HG02852 (cell line): ENCODE measurements at regions not wholly inside any gene's neighbourhood (a gene's known extent, or its start where the extent isn't known, plus 50 kb on each side); places are given as distances from the start of the nearest gene placed in this dataset.

Experiments used
- ATAC-seq: cut with Tn5 transposase; IDR thresholded peaks from one replicate; pipeline ENCODE4 v1.9.1; 2021; ENCODE audit warnings: mild to moderate bottlenecking, moderate library complexity; ENCODE audit not compliant: unreplicated experiment

- no peak for ATAC-seq
Measured at GRCh38 chr1:191913260-191913977, 244.8 kb upstream of the RGS18 start.

DNA sequence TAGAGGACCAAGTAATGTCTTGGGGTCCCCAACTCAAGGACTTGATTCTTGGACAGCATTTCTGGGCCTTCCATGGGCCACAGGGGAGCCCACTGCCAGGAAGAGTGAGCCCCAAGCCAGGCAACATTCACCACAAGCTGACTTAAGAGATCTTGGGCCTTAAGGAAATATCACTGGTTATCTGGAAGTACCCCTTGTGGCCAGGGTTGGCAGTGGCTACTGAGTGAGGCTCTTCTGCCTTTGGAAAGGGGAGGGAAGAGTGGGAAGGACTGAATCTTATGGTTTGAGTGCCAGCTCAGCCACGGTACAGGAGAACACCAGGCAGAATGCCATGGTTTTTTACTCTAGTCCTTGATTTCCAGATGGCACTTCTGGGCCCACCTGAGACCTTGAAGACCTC lies 228.9 kb upstream of the RGS18 start:
- ATAC-seq: no peak

GRCh38 chr1:191943684-191944083 lies 214.6 kb upstream of the RGS18 start:
- ATAC-seq: no peak

- ATAC-seq: no peak
Measured at GRCh38 chr1:191953526-191953925, 204.7 kb upstream of the RGS18 start.

- no peak for ATAC-seq
Measured at GRCh38 chr1:191959856-191960255, 198.4 kb upstream of the RGS18 start.

- no peak for ATAC-seq
Measured at GRCh38 chr1:191963286-191963685, 195.0 kb upstream of the RGS18 start.

DNA sequence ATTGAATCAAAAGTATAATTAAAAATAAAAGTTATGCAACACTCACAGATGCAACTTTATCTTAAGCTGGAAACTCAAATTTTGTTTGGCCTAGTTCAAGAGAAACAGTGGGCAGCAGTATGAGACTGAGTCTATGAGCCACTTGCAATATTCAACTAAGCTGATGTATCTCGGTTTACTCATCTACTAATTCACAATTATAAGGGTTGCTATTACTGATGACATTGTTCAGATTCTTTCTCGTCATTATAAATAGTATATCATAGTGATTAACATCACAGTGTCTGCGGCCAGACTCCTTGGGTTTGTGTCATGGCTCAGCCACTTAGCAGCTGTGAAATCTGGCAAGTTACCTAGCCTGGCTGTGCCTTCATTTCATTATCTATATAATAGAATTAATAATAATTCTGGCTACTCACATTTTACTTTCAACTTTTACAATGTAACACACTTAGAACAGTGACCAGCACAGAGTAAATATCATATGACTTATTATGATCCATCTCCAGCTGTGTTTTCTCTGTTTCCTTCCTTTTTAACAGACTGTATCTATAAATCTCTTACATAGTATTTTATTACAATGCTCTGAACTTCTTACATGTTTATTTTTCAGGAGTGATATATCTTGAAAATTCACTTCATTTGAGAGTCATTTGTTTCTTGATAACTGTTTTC lies 194.3 kb upstream of the RGS18 start:
- ATAC-seq: no peak

DNA sequence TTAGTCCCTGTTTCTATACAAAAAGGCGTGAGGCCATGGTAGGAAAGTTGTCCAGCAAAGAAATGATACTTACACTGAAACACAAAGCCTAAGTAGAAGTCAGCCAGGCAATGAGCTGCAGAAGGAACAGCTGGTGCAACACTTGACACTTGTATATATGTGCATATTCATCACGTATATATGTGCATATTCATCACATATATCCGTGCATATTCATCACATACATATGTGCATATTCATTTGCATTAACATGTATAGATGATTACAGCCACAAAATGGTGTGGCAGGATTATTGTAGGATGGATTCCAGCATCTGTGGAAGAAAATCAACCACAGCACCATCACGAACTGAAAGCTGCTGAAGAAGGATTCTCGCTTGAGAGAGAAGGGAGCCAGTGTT lies 189.0 kb upstream of the RGS18 start:
- no peak for ATAC-seq

DNA sequence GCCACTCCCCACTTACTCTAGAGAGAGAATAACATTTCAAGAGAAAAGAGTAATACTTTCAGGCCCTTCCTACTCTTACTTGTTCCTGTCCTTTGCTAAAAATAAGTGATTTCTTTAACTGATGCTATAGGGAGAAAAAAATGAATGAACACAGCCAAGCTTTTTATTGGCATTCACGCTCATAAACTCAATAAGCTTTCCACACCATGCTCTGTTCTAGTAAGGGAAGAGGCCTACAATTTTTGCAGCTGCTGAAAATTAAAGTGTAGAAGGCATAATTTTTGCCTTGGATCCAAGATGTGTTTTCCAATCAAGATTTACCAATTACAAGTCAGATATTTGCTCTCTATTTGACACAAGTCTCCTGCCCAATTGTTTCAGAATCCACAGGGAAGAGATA lies 188.1 kb upstream of the RGS18 start:
- ATAC-seq: no peak

GRCh38 chr1:191971447-191971846 lies 186.8 kb upstream of the RGS18 start:
- no peak for ATAC-seq

GRCh38 chr1:191974004-191974403 lies 184.3 kb upstream of the RGS18 start:
- ATAC-seq: no peak

DNA sequence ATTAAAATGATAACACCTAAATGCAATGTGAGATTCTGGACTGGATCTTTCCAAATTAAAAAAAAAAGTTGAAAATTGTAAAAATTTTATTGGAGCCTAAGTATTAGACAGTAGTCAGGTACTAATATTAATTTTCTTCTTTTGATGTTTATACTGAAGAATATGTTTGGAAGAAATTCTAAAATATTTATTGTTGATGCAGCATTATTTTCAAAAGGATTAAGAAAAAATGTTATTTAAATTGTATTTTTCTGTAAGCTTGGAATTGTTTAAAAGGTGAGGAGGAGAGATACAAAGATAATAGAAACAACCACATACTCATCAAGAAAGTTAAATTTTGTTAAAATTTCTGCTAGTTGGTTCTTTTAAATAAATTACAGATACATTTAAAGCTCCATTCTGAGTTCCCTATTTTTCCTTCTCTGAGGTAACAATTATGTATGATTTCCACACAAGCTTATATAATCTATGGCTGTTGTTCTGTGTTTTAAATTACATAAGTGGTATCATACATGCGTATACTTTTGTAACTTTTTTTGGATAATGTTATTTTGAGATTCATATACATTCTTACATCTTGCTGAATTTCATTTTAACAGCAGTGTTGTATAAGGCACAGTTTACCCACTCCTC lies 180.3 kb upstream of the RGS18 start:
- no peak for ATAC-seq

- no peak for ATAC-seq
Measured at GRCh38 chr1:191984856-191985255, 173.4 kb upstream of the RGS18 start.

DNA sequence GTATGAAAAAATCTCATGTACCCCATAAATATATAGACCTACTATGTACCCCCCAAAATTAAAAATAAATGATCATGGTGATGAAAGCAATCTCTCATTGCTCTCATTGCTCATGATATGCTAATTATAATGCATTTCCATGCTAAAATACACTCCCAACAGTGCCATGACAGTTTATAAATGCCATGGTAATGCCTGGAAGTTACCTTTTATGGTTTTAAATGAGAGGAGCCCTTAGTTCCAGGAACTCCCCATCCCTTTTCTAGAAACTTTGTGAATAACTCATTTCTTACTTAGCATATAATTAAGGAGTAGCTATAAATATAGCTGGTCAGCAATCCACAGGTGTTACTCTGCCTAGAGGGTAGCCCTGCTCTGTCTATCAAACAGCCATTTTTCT lies 166.1 kb upstream of the RGS18 start:
- ATAC-seq: no peak

- no peak for ATAC-seq
Measured at GRCh38 chr1:191993549-191993948, 164.7 kb upstream of the RGS18 start.

DNA sequence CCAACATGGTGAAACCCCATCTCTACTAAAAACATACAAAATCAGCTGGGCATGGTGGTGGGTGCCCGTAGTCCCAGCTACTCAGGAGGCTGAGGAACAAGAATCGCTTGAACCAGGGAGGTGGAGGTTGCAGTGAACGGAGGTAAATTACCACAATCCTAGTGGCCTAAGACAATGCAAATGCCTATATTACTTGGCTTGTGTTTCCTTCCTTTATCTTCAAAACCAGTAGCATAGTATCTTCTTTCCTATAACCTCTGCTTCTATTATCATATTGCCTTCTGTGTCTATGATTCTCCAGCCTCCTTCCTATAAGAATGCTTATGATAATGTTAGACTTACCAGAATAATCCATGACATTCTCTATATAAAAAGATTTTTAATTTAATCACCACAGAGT lies 156.2 kb upstream of the RGS18 start:
- ATAC-seq: no peak

DNA sequence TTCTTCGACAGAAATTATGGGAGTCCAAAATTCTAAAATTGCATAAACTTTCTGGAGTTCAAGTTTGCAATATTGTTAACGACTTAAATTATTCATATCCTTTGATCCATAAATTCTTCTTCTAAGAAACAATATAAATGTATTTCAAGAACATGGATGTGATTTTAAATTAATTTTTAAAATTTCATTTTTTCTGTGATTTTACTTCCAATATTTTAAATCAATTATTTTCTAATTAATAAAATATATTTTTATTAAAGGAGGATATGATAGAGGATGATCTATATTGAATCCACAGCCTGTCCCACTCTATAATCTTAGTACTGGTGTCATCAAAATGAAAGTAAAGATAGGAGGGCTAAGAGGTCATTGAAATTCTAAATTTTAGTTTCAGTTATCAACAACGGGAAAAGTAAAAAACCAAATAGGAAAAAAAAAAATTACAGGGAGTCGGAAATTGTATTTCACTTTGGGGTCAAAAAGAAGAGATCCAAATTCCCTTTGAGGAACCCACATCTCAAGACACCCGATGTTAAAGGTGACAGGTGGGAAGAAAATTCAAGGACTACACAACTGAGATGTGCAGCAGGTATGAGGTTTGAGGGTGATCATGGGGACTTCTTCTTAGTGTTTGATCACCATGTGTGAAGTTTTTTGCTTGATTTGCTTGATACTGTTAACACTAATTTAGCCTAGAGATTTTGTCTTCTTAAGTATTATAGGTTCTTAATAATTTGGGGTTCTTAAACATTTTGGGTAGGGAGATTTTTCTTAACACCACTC lies 154.8 kb upstream of the RGS18 start:
- no peak for ATAC-seq

DNA sequence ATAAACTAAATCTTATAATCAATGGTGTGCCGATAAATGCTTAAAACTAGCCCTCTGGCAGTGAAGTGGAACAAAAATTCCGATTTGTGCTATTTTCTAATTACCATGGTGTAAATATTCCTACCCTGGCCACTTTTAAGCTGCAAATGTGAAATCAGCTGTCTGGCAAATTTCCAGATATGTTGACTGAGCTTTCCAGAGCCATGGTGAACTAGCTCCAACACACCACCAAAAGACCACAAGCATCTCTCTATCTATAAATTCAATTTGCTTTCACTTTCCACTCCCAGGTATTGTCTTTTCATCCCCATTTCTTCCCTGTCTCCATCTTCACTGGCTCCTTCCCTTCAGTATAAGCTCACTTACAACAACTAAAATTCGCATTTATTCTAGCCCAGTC lies 152.3 kb upstream of the RGS18 start:
- ATAC-seq: no peak

DNA sequence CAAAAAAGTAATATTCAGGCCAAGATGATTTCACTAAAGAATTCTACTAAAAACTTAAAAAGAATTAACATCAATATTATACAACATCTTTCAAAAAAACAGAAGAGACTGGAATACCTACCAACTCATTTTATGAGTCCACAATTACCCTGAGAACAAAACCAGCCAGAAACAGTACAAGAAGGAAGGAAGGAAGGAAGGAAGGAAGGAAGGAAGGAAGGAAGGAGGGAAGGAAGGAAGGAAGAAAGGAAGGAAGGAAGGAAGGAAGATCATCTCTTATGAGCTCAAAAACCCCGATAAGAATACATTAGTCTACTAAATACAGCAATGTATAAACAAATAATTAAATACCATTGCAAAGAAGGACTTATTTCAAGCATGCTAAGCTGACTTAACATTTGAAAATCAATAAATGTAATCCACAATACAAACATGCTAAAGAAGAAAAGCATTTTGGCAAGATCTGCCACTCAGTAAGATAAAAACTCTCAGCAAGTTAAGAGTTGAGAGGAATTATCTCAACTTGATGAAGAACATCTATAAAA lies 149.9 kb upstream of the RGS18 start:
- ATAC-seq: no peak

DNA sequence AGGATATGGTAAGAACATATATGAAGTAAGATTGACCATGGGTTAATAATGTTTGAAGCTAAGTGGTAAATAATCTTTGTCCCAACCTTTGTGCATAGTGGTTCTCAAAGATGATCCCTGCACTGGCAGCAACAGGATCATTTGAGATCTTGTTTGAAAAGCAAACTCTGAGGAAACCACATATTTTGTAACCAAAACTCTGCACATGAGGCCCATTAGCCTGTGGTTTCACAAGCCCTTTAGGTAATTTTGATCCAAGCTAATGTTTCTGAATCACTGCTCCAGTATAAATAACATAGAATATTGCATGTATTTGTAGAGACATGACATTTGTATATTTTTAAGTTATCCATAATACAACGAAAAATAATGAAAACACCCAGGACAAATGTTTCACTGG lies 147.9 kb upstream of the RGS18 start:
- no peak for ATAC-seq

DNA sequence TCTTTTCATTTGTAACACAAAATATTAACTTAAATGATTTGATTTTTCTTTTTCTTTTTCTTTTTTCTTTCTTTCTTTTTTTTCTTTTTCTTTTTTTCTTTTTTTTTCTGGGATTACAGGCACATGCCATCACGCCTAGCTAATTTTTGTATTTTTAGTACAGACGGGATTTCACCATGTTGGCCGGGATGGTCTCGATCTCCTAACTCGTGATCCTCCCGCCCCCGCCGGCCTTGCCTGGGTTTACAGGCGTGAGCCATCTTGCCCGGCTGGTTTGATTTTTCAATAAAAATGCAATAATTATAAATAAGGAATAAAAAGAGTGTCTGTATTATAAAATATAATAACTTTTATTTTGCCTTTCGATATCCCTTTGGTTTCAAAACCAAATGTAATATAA lies 146.7 kb upstream of the RGS18 start:
- no peak for ATAC-seq
